Naive thymus-derived CD8-positive, alpha-beta T cell (primary cell): ENCODE measurements at regions not wholly inside any gene's neighbourhood (a gene's known extent, or its start where the extent isn't known, plus 50 kb on each side); places are given as distances from the start of the nearest gene placed in this dataset. TPM values are rescaled to one million over a fixed set of nuclear protein-coding genes. Genes with fewer than 3 reads are reported as not detected.
"Not testable (repeated sequence)": the region's sequence is repeated elsewhere in the genome, so short reads cannot be mapped to it uniquely, and the experiment has no call there.

ENCODE experiments used
- ATAC-seq, 2 donors: fragments of 150-1000 bp; cut with Tn5 transposase in 1 of 2; sonication (Bioruptor Pico), chemical (Tn5 transposase) in 1 of 2; 1 replicate in 1 of 2; 2 replicates in 1 of 2; pipeline ENCODE4 v1.10.0; 2021; ENCODE audit warnings: mild to moderate bottlenecking in 2 of 2, moderate library complexity in 2 of 2
- POLR2A ChIA-PET: fragments of 350-600 bp; sonication (Branson Sonifier 250); formaldehyde crosslinking; loops from one replicate; lab custom pipeline; 2021; ENCODE audit warnings: antibody characterized with exemption; lab: Charles Lee
- DNase-seq, 10 donors: peaks; one replicate each; pipeline versions ENCODE4 v3.0.0 to v3.0.0-alpha.2; 2020 to 2022
- H3K27ac Mint-ChIP-seq, 10 donors: one replicate each; pipeline ENCODE4 v1.8.0; 2020 to 2022; ENCODE audit warnings: mild to moderate bottlenecking in 10 of 10, mixed read lengths in 10 of 10, moderate library complexity in 4 of 10, inconsistent platforms in 1 of 10
- H3K27me3 Mint-ChIP-seq, 5 donors: one replicate each; pipeline ENCODE4 v1.8.0; 2021 to 2022; ENCODE audit warnings: mixed read lengths in 5 of 5
- H3K36me3 Mint-ChIP-seq, 3 donors: one replicate each; pipeline ENCODE4 v1.8.0; 2020 to 2022; ENCODE audit warnings: mixed read lengths in 3 of 3, mild to moderate bottlenecking in 2 of 3, inconsistent platforms in 1 of 3
- H3K4me1 Mint-ChIP-seq, 4 donors: one replicate each; pipeline ENCODE4 v1.8.0; 2021 to 2022; ENCODE audit warnings: mixed read lengths in 4 of 4
- H3K4me3 Mint-ChIP-seq, 10 donors: one replicate each; pipeline ENCODE4 v1.8.0; 2020 to 2022; ENCODE audit warnings: mild to moderate bottlenecking in 10 of 10, mixed read lengths in 10 of 10, moderate library complexity in 6 of 10, inconsistent platforms in 1 of 10
- H3K9me3 Mint-ChIP-seq, 9 donors: one replicate each; pipeline ENCODE4 v1.8.0; 2020 to 2022; ENCODE audit warnings: mixed read lengths in 9 of 9, mild to moderate bottlenecking in 3 of 9, inconsistent platforms in 1 of 9, moderate library complexity in 1 of 9
- microRNA-seq: library from miRNA; unstranded; fragments of <30 nt; microRNA quantifications from one replicate; pipeline ENCODE4 v1.2.0, GENCODE V29; 2022; ENCODE audit warnings: borderline microRNAs expressed

- no peaks in the 10 kb centered on the region for H3K9me3 Mint-ChIP-seq
These were observed 80.3 kb upstream of the IGSF10 start for GRCh38 chr3:151541178-151541577.

DNA sequence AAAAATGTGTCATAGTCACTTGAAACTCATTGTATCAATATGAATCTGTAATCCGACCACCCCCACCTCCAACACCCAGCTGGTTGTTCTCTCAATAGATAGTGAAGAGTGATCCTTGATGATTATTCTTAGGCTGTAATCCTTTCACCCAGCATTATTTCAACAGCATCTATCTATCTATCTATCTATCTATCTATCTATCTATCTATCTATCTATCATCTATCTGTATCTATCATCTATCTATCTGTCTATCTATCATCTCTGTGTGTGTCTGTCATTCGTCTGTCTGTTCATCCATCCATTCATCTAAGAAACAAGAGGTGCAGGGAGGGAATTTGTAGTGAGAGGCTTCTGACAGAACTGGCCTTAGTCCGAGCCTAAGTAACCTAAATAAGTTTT, 78.7 kb upstream of the IGSF10 start:
- no peak for ATAC-seq
- H3K27ac Mint-ChIP-seq, result no peak overlapping the region

More at GRCh38 chr3:151541178-151541577, 80.3 kb upstream of the IGSF10 start:
- Mint-ChIP-seq H3K4me1 (no peaks in the 10 kb centered on the region), H3K4me3 (no peak overlapping the region), H3K27ac (no peak overlapping the region), H3K36me3 (no peaks in the 10 kb centered on the region), H3K27me3 (no peaks in the 10 kb centered on the region)
- POLR2A ChIA-PET, result no interaction called here
- DNase-seq, result no peak
- no peak for ATAC-seq

GRCh38 chr3:151538456-151539393, 77.9 kb upstream of the IGSF10 start:
- H3K4me1 Mint-ChIP-seq, result no peaks in the 10 kb centered on the region
- DNase-seq (no peak), ATAC-seq (no peak)
- POLR2A ChIA-PET, result no interaction called here
- no peaks in the 10 kb centered on the region for H3K9me3 Mint-ChIP-seq
- no peaks in the 10 kb centered on the region for H3K27me3 Mint-ChIP-seq
- H3K4me3 Mint-ChIP-seq, result no peak overlapping the region
- H3K36me3 Mint-ChIP-seq, result no peaks in the 10 kb centered on the region
- no peak overlapping the region for H3K27ac Mint-ChIP-seq

More for the DNA sequence above, 78.7 kb upstream of the IGSF10 start:
- no peaks in the 10 kb centered on the region for H3K4me1 Mint-ChIP-seq
- POLR2A ChIA-PET, result no interaction called here
- no peak for DNase-seq
- no peaks in the 10 kb centered on the region for H3K27me3 Mint-ChIP-seq
- no peaks in the 10 kb centered on the region for H3K9me3 Mint-ChIP-seq
- H3K36me3 Mint-ChIP-seq, result no peaks in the 10 kb centered on the region
- no peak overlapping the region for H3K4me3 Mint-ChIP-seq

DNA sequence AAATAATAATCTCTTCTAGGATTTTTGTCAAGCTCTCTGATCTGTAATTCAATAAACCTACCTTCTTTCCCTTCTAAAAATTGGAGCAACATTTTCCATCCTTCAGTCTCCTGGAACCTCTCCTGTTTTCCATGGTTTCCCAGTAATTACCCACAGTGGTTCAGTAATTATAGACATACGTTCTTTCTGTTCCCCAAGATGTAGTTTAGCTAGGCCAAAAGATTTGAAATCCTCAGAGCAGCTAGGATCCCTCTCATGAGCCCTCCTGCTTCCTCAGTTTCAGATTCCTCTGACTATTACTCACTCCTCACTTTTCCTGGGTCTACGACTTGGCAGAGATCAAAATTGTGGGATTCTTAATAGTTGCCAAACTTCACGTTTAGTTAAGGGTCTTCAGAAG, 76.9 kb upstream of the IGSF10 start:
- Mint-ChIP-seq H3K27me3 (no peaks in the 10 kb centered on the region), H3K27ac (no peak overlapping the region), H3K36me3 (no peaks in the 10 kb centered on the region), H3K9me3 (peaks cover 0 to 5% (median 0%) of the 10 kb centered on the region in 9 donors), H3K4me1 (no peaks in the 10 kb centered on the region), H3K4me3 (no peak overlapping the region)
- DNase-seq (no peak), ATAC-seq (no peak)
- POLR2A ChIA-PET, result no interaction called here

DNA sequence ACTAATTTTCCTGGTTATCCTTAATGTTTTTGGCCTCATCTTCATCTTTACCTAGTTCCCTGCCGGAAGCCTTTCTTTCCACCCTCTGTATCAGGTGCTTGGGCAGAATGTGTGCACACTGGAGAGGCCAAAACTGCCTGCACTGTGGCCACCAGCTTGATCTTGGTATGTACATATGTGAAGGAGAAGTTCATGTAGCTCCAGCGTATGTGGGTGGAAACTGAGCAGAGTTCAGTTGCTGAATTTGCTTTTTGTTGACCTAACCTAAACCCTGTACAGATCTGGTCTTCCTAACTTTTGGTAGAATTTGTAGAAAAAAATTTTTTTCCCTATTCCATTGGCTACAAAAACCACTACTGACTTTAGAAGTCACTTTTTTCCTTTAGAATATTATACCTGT, 65.9 kb upstream of the IGSF10 start:
- Mint-ChIP-seq H3K4me3 (no peak overlapping the region), H3K36me3 (no peaks in the 10 kb centered on the region), H3K9me3 (peaks cover 0 to 4% (median 3%) of the 10 kb centered on the region in 9 donors), H3K4me1 (no peaks in the 10 kb centered on the region), H3K27ac (no peak overlapping the region), H3K27me3 (peaks cover 0 to 10% (median 8%) of the 10 kb centered on the region in 5 donors)
- ATAC-seq (no peak), DNase-seq (no peak)
- POLR2A ChIA-PET, result no interaction called here

- Mint-ChIP-seq H3K36me3 (peaks cover 0 to 10% (median 0%) of the 10 kb centered on the region in 3 donors), H3K27ac (no peak overlapping the region), H3K27me3 (peaks cover 0 to 9% (median 5%) of the 10 kb centered on the region in 5 donors), H3K9me3 (peaks cover 0 to 17% (median 10%) of the 10 kb centered on the region in 9 donors), H3K4me1 (no peaks in the 10 kb centered on the region), H3K4me3 (no peak overlapping the region)
- ATAC-seq (no peak), DNase-seq (no peak)
- POLR2A ChIA-PET, result no interaction called here
These were observed 59.2 kb upstream of the IGSF10 start for GRCh38 chr3:151520105-151520504.

DNA sequence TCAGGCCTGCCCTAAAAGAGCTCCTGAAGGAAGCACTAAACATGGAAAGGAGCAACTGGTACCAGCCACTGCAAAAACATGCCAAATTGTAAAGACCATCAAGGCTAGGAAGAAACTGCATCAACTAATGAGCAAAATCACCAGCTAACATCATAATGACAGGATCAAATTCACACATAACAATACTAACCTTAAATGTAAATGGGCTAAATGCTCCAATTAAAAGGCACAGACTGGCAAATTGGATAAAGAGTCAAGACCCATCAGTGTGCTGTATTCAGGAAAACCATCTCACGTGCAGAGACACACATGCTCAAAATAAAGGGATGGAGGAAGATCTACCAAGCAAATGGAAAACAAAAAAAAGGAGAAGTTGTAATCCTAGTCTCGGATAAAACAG, 50.6 kb upstream of the IGSF10 start:
- H3K36me3 Mint-ChIP-seq, H3K27ac Mint-ChIP-seq, H3K4me3 Mint-ChIP-seq, POLR2A ChIA-PET, DNase-seq, H3K4me1 Mint-ChIP-seq, ATAC-seq: not testable (repeated sequence)
- H3K9me3 Mint-ChIP-seq, result peaks cover 0 to 35% (median 15%) of the 10 kb centered on the region in 9 donors
- H3K27me3 Mint-ChIP-seq, result peaks cover 0 to 14% (median 0%) of the 10 kb centered on the region in 5 donors

Small RNA genes lying in the stretch of these regions (microRNA-seq; reads per million reads assigned to microRNA genes)
- gene MIR5186, result not detected
